CD14-positive monocyte (primary cell): ENCODE measurements at regions not wholly inside any gene's neighbourhood (a gene's known extent, or its start where the extent isn't known, plus 50 kb on each side); places are given as distances from the start of the nearest gene placed in this dataset.
A peak's percentile ranks its signal among the peaks of the same experiment; 100 is the strongest.

Experiments used
- DNase-seq, 3 donors: peaks; one replicate each; pipeline ENCODE4 v3.0.0-alpha.2; 2011 to 2022
- H2AFZ ChIP-seq: 2 replicates; pipeline ENCODE4 v1.6.0; 2012; ENCODE audit warnings: mild to moderate bottlenecking, low read depth, low read length, inconsistent platforms; ENCODE audit not compliant: insufficient read depth, poor library complexity, severe bottlenecking
- H3K27ac ChIP-seq, 2 donors: 1 replicate in 1 of 2; 2 replicates in 1 of 2; pipeline ENCODE4 v1.5.1; 2012 to 2013; ENCODE audit warnings: low read length in 2 of 2, control low read depth in 1 of 2, inconsistent platforms in 1 of 2, low read depth in 1 of 2, mild to moderate bottlenecking in 1 of 2
- H3K27me3 ChIP-seq, 2 donors: one replicate each; pipeline versions ENCODE4 v1.6.0 to v1.6.1; 2011 to 2013; ENCODE audit warnings: low read length in 2 of 2; ENCODE audit not compliant: control insufficient read depth in 2 of 2, insufficient read depth in 2 of 2
- H3K36me3 ChIP-seq, 2 donors: replicated peaks in 1 of 2; 1 replicate in 1 of 2; 2 replicates in 1 of 2; pipeline versions ENCODE4 v1.5.1 to v1.6.1; 2012 to 2013; ENCODE audit warnings: low read length in 2 of 2, control low read depth in 1 of 2, inconsistent platforms in 1 of 2, mild to moderate bottlenecking in 1 of 2; ENCODE audit not compliant: insufficient read depth in 2 of 2, control insufficient read depth in 1 of 2
- H3K4me1 ChIP-seq, 2 donors: 1 replicate in 1 of 2; 2 replicates in 1 of 2; pipeline versions ENCODE4 v1.5.1 to v1.6.1; 2012 to 2013; ENCODE audit warnings: low read length in 2 of 2, control low read depth in 1 of 2, inconsistent platforms in 1 of 2, mild to moderate bottlenecking in 1 of 2, moderate library complexity in 1 of 2; ENCODE audit not compliant: insufficient read depth in 2 of 2, control insufficient read depth in 1 of 2
- H3K4me2 ChIP-seq: replicated peaks from 2 replicates; pipeline ENCODE3; 2012; ENCODE audit warnings: low read length, moderate library complexity, mild to moderate bottlenecking; ENCODE audit not compliant: poor library complexity, severe bottlenecking; ENCODE audit errors: extremely low read depth
- H3K4me3 ChIP-seq, 3 experiments: fragments of 200-600 bp in 1 of 3; sonication (generic) in 1 of 3; replicated peaks in 1 of 3; 1 replicate in 2 of 3; 2 replicates in 1 of 3; pipeline ENCODE4 v1.5.1; 2011 to 2013; ENCODE audit warnings: low read length in 3 of 3, mild to moderate bottlenecking in 3 of 3, control low read depth in 2 of 3, low read depth in 2 of 3, inconsistent platforms in 1 of 3, moderate library complexity in 1 of 3
- H3K79me2 ChIP-seq: 2 replicates; pipeline ENCODE4 v1.6.0; 2012; ENCODE audit warnings: mild to moderate bottlenecking, control low read depth, inconsistent platforms, low read length, moderate library complexity; ENCODE audit not compliant: insufficient read depth
- H3K9ac ChIP-seq: 2 replicates; pipeline ENCODE4 v1.6.0; 2017; ENCODE audit warnings: low read length, mild to moderate bottlenecking; ENCODE audit not compliant: insufficient read depth, poor library complexity, severe bottlenecking
- H3K9me3 ChIP-seq, 2 donors: replicated peaks in 1 of 2; 1 replicate in 1 of 2; 2 replicates in 1 of 2; pipeline versions ENCODE4 v1.5.1 to v1.6.1; 2012 to 2013; ENCODE audit warnings: low read length in 2 of 2, control low read depth in 1 of 2; ENCODE audit not compliant: control insufficient read depth in 1 of 2, insufficient read depth in 1 of 2
- H4K20me1 ChIP-seq: 2 replicates; pipeline ENCODE4 v1.6.0; 2012; ENCODE audit warnings: mild to moderate bottlenecking, low read length, control low read depth, moderate library complexity; ENCODE audit not compliant: insufficient read depth
- H3K27ac Mint-ChIP-seq, 7 donors: one replicate each; pipeline ENCODE4 v1.8.0; 2020; ENCODE audit warnings: mild to moderate bottlenecking in 7 of 7, mixed read lengths in 7 of 7, moderate library complexity in 6 of 7, inconsistent platforms in 2 of 7
- H3K27me3 Mint-ChIP-seq, 3 donors: one replicate each; pipeline ENCODE4 v1.8.0; 2021 to 2022; ENCODE audit warnings: low read depth in 3 of 3, mild to moderate bottlenecking in 3 of 3, mixed read lengths in 3 of 3, moderate library complexity in 3 of 3, inconsistent platforms in 1 of 3
- H3K36me3 Mint-ChIP-seq, 2 donors: one replicate each; pipeline ENCODE4 v1.8.0; 2020; ENCODE audit warnings: mixed read lengths in 2 of 2, inconsistent platforms in 1 of 2, mild to moderate bottlenecking in 1 of 2
- H3K4me1 Mint-ChIP-seq: one replicate; pipeline ENCODE4 v1.8.0; 2020; ENCODE audit warnings: mild to moderate bottlenecking, mixed read lengths
- H3K4me3 Mint-ChIP-seq, 2 donors: one replicate each; pipeline ENCODE4 v1.8.0; 2020; ENCODE audit warnings: mild to moderate bottlenecking in 2 of 2, mixed read lengths in 2 of 2, moderate library complexity in 1 of 2
- H3K9me3 Mint-ChIP-seq, 7 donors: one replicate each; pipeline ENCODE4 v1.8.0; 2020 to 2022; ENCODE audit warnings: mixed read lengths in 7 of 7, mild to moderate bottlenecking in 6 of 7, moderate library complexity in 6 of 7, inconsistent platforms in 2 of 7
- CTCF ChIP-seq: fragments of 200-600 bp; IDR thresholded peaks from one replicate; pipeline ENCODE4 v1.8.0; 2022; ENCODE audit warnings: antibody characterized with exemption, mild to moderate bottlenecking
- WGBS: methylation state at CpG from one replicate; pipeline ENCODE4 v1.1.5; 2013; ENCODE audit warnings: missing lambda C conversion rate; ENCODE audit not compliant: insufficient coverage; 5-methylcytosine and 5-hydroxymethylcytosine counted together
- intact Hi-C, 2 donors: fragments of 100-400 bp; cut with micrococcal nuclease; formaldehyde crosslinking; loops; one replicate each; pipeline versions ENCODE4 v1.15.0 to v1.15.1; 2023

- Histone ChIP-seq H3K9me3 (no peaks in the 10 kb centered on the region), H3K4me3 (no peak overlapping the region), H3K4me2 (no peak overlapping the region), H4K20me1 (no peaks in the 10 kb centered on the region), H2AFZ (no peak overlapping the region), H3K4me1 (peaks cover 24 to 30% of the 10 kb centered on the region in 2 donors), H3K27ac (no peak overlapping the region), H3K27me3 (no peaks in the 10 kb centered on the region), H3K79me2 (no peaks in the 10 kb centered on the region), H3K36me3 (no peaks in the 10 kb centered on the region), H3K9ac (no peak overlapping the region)
- Mint-ChIP-seq H3K4me1 (peaks cover 31% of the 10 kb centered on the region), H3K4me3 (no peak overlapping the region), H3K27me3 (peaks cover 4 to 10% (median 5%) of the 10 kb centered on the region in 3 donors), H3K27ac (peak overlapping the region in 2 of 7 donors; percentile 50 to 55), H3K9me3 (peaks cover 0 to 4% (median 0%) of the 10 kb centered on the region in 7 donors), H3K36me3 (no peaks in the 10 kb centered on the region)
- WGBS, result 95% methylated on average over 8 of the region's 13 CpGs
- DNase-seq, result no peak
- intact Hi-C loops, result loop anchor here in 1 of 2 donors (10.0 kb wide), 1 partner anchor 91 kb away; the partner anchor contains the start of gene RIPK4
- TF ChIP-seq CTCF, result no peak
Measured at GRCh38 chr21:41673596-41674335, 93.1 kb downstream of the RIPK4 start.

DNA sequence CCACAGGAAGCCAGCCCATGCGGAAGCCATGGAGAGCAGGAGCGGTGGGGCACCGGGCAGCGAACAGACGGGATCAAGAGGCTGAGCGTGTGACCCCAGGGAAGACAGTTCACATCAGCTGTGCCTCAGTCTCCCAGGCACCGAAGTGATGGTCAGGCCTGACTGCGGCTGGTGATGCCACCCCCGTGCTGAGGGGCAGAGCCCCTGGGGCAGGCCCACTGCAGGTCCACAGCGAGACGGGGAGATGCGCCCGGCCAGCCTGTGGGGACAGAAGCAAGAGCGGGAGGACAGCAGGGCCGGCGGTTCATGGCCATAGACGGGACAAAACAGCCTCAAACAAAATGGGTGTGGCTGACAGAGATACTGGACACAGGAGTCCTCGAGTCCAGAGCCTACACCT lies 93.8 kb downstream of the RIPK4 start:
- Mint-ChIP-seq H3K4me3 (no peak overlapping the region), H3K27me3 (peaks cover 3 to 10% (median 5%) of the 10 kb centered on the region in 3 donors), H3K36me3 (no peaks in the 10 kb centered on the region), H3K4me1 (peaks cover 24% of the 10 kb centered on the region), H3K27ac (no peak overlapping the region), H3K9me3 (peaks cover 0 to 4% (median 0%) of the 10 kb centered on the region in 7 donors)
- no peaks in the 10 kb centered on the region for H3K36me3 ChIP-seq
- no peak for TF ChIP-seq CTCF
- no peak overlapping the region for H3K9ac ChIP-seq
- no peaks in the 10 kb centered on the region for H3K79me2 ChIP-seq
- peaks cover 17 to 23% of the 10 kb centered on the region in 2 donors for H3K4me1 ChIP-seq
- H2AFZ ChIP-seq, result no peak overlapping the region
- H3K27ac ChIP-seq, result no peak overlapping the region
- H3K27me3 ChIP-seq, result no peaks in the 10 kb centered on the region
- no peak overlapping the region for H3K4me2 ChIP-seq
- H4K20me1 ChIP-seq, result no peaks in the 10 kb centered on the region
- intact Hi-C loops, result loop anchor here in 1 of 2 donors (10.0 kb wide), 1 partner anchor 92 kb away; the partner anchor contains the start of gene RIPK4
- no peak overlapping the region for H3K4me3 ChIP-seq
- WGBS, result 96% methylated on average over 18 of the region's 18 CpGs
- no peak for DNase-seq
- H3K9me3 ChIP-seq, result no peaks in the 10 kb centered on the region
